Urinary bladder (tissue), 3 donors: ENCODE measurements at regions not wholly inside any gene's neighbourhood (a gene's known extent, or its start where the extent isn't known, plus 50 kb on each side); places are given as distances from the start of the nearest gene placed in this dataset.
"Not testable (repeated sequence)": the region's sequence is repeated elsewhere in the genome, so short reads cannot be mapped to it uniquely, and the experiment has no call there.

ENCODE experiments used
- DNase-seq: peaks from one replicate; pipeline ENCODE4 v3.0.0-alpha.2; 2015; ENCODE audit errors: extremely low spot score
- H3K27ac ChIP-seq: one replicate; pipeline ENCODE4 v1.5.1; 2013; ENCODE audit warnings: low read depth, mild to moderate bottlenecking, moderate library complexity
- H3K36me3 ChIP-seq: one replicate; pipeline ENCODE4 v1.6.1; 2013; ENCODE audit warnings: mild to moderate bottlenecking, moderate library complexity; ENCODE audit not compliant: insufficient read depth
- H3K4me1 ChIP-seq: one replicate; pipeline ENCODE4 v1.6.1; 2013; ENCODE audit warnings: mild to moderate bottlenecking, moderate library complexity; ENCODE audit not compliant: insufficient read depth
- H3K4me3 ChIP-seq: one replicate; pipeline ENCODE4 v1.5.1; 2013; ENCODE audit warnings: low read depth, low read length
- WGBS: extraction: QIAGEN DNeasy Blood & Tissue Kit; methylation state at CpG from one replicate; pipeline ENCODE4 v1.1.7; 2013; 5-methylcytosine and 5-hydroxymethylcytosine counted together
- donor health status: healthy with polysubstance abuse.
- donor health status: healthy.

GRCh38 chr21:16124378-16125138, 394.8 kb downstream of the USP25 start:
- H3K27ac ChIP-seq = no peak overlapping the region
- WGBS = 71% methylated on average over 5 of the region's 5 CpGs
- H3K4me3 ChIP-seq = no peak overlapping the region
- peak; percentile 61 for DNase-seq
- no peaks in the 10 kb centered on the region for H3K4me1 ChIP-seq
- no peaks in the 10 kb centered on the region for H3K36me3 ChIP-seq

GRCh38 chr21:16125274-16125673, 395.5 kb downstream of the USP25 start:
- Histone ChIP-seq H3K36me3 (no peaks in the 10 kb centered on the region), H3K4me1 (no peaks in the 10 kb centered on the region), H3K27ac (no peak overlapping the region), H3K4me3 (no peak overlapping the region)
- DNase-seq = no peak
- 77% methylated on average over 6 of the region's 6 CpGs for WGBS

- DNase-seq = not testable (repeated sequence)
Measured at GRCh38 chr21:16132453-16132852, 402.7 kb downstream of the USP25 start.

GRCh38 chr21:16133248-16133647, 403.5 kb downstream of the USP25 start:
- Histone ChIP-seq H3K27ac (no peak overlapping the region), H3K4me3 (no peak overlapping the region), H3K4me1 (no peaks in the 10 kb centered on the region), H3K36me3 (no peaks in the 10 kb centered on the region)
- no peak for DNase-seq
- WGBS = 94% methylated on average over 11 of the region's 11 CpGs

More at GRCh38 chr21:16132453-16132852, 402.7 kb downstream of the USP25 start:
- not testable (repeated sequence) for H3K27ac ChIP-seq, H3K4me3 ChIP-seq, H3K4me1 ChIP-seq, H3K36me3 ChIP-seq
- WGBS = 92% methylated on average over 8 of the region's 8 CpGs

GRCh38 chr21:16134134-16134533, 404.4 kb downstream of the USP25 start:
- no peak for DNase-seq
- H3K4me1 ChIP-seq = no peaks in the 10 kb centered on the region
- no peak overlapping the region for H3K27ac ChIP-seq
- H3K4me3 ChIP-seq = no peak overlapping the region
- no peaks in the 10 kb centered on the region for H3K36me3 ChIP-seq
- WGBS = 80% methylated on average over 5 of the region's 5 CpGs

- 72% methylated on average over 1 of the region's 1 CpG for WGBS
- no peaks in the 10 kb centered on the region for H3K4me1 ChIP-seq
- no peaks in the 10 kb centered on the region for H3K36me3 ChIP-seq
- H3K27ac ChIP-seq = no peak overlapping the region
- H3K4me3 ChIP-seq = no peak overlapping the region
- DNase-seq = no peak
Measured at GRCh38 chr21:16137106-16137505, 407.3 kb downstream of the USP25 start.

- DNase-seq = no peak
- Histone ChIP-seq H3K4me3 (no peak overlapping the region), H3K27ac (no peak overlapping the region), H3K36me3 (no peaks in the 10 kb centered on the region), H3K4me1 (no peaks in the 10 kb centered on the region)
- WGBS = 98% methylated on average over 3 of the region's 3 CpGs
Measured at GRCh38 chr21:16145052-16145451, 415.3 kb downstream of the USP25 start.

GRCh38 chr21:16145479-16145878, 415.7 kb downstream of the USP25 start:
- 94% methylated on average over 7 of the region's 7 CpGs for WGBS
- H3K36me3 ChIP-seq = no peaks in the 10 kb centered on the region
- H3K27ac ChIP-seq = no peak overlapping the region
- H3K4me3 ChIP-seq = no peak overlapping the region
- no peak for DNase-seq
- no peaks in the 10 kb centered on the region for H3K4me1 ChIP-seq

- Histone ChIP-seq H3K4me1 (no peaks in the 10 kb centered on the region), H3K27ac (no peak overlapping the region), H3K4me3 (no peak overlapping the region), H3K36me3 (no peaks in the 10 kb centered on the region)
- no peak for DNase-seq
- 90% methylated on average over 4 of the region's 4 CpGs for WGBS
Measured at GRCh38 chr21:16154321-16154720, 424.5 kb downstream of the USP25 start.

GRCh38 chr21:16154951-16155635, 425.3 kb downstream of the USP25 start:
- DNase-seq = no peak
- H3K4me3 ChIP-seq = no peak overlapping the region
- WGBS = 71% methylated on average over 2 of the region's 2 CpGs

GRCh38 chr21:16156841-16157489, 427.2 kb downstream of the USP25 start:
- DNase-seq = no peak
- Histone ChIP-seq H3K27ac (no peak overlapping the region), H3K4me3 (no peak overlapping the region), H3K36me3 (no peaks in the 10 kb centered on the region), H3K4me1 (no peaks in the 10 kb centered on the region)

More at GRCh38 chr21:16154951-16155635, 425.3 kb downstream of the USP25 start:
- H3K36me3 ChIP-seq = no peaks in the 10 kb centered on the region
- no peaks in the 10 kb centered on the region for H3K4me1 ChIP-seq
- H3K27ac ChIP-seq = no peak overlapping the region

GRCh38 chr21:16159213-16159970, 429.6 kb downstream of the USP25 start:
- 61% methylated on average over 5 of the region's 5 CpGs for WGBS
- Histone ChIP-seq H3K36me3 (no peaks in the 10 kb centered on the region), H3K4me1 (no peaks in the 10 kb centered on the region), H3K4me3 (no peak overlapping the region), H3K27ac (no peak overlapping the region)
- no peak for DNase-seq

GRCh38 chr21:16159971-16160350, 430.2 kb downstream of the USP25 start:
- Histone ChIP-seq H3K4me3 (no peak overlapping the region), H3K27ac (no peak overlapping the region), H3K4me1 (no peaks in the 10 kb centered on the region), H3K36me3 (no peaks in the 10 kb centered on the region)
- no peak for DNase-seq
- 96% methylated on average over 2 of the region's 2 CpGs for WGBS
